ENCODE measurements at regions not wholly inside any gene's neighbourhood (a gene's known extent, or its start where the extent isn't known, plus 50 kb on each side); places are given as distances from the start of the nearest gene placed in this dataset.

DNA sequence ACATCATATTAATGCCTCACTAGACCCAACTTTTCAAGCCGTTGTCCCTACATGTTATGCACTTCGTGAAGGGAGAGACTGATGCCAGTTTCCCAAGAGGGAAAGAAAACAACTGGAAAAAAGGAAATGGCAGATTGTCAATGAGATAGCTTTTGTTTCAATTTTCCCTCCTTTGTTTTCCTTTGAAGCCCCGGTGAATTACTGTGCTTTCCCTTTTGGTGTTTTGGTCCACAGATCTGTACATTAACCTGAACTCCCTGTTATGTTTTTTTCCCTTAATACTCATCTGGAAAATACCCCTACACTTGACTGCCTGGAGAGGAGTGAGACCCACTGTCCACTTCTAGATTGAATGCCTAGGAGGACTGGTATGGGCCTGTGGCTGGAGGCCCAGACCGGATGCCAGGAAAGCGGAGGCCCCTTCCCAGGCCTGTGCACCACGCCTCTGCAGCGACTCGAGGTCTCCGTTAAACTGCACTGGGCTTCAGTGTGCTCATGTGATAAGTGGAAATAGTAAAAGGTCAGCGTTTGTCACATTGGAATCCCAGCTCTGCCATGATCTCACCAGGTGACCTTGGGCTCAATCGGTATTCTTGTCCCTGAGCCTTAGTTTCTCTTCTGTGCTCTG, 106.4 kb downstream of the GATA6 start:
- in situ Hi-C loops (cut with HindIII; ENCODE audit: low pct_unique_long_range_greater_than_20kb, low sequenced_read_pairs) = no loop called here
- DNase-seq (ENCODE audit: low read depth, low spot score) = no peak

DNA sequence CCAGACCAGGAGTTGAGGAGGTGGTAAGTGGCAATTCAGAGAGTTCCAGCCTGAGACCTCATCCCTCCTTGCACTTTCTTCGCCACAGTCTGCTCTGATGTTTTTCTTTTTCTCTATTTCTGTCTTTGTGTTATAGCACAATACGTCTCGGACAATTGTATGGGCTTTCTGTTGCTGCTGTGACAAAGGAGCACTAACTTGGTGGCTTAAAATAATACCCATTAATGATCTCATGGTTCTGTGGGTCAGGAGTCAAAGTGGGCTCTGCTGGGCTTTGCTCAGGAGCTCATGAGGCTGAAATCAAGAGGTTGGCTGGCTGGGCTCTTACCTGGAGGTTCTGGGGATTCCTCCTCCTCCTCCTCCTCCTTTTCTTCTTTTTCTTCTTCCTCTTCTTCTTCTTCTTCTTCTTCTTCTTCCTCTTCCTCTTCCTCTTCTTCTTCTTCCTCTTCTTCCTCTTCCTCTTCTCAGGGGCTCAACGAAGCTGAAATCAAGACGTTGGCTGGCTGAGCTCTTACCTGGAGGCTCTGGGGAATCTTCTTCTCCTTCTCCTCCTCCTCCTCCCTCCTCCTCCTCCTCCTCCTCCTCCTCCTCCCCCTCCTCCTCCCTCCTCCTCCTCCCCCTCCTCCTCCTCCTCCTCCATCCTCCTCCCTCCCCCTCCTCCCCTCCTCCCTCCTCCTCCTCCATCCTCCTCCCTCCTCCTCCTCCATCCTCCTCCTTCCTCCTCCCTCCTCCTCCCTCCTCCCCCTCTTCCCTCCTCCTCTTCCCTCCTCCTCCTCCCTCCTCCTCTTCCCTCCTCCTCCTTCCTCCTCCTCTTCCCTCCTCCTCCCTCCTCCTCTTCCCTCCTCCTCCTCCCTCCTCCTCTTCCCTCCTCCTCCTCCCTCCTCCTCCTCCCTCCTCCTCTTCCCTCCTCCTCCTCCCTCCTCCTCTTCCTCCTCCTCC, 104.0 kb downstream of the GATA6 start:
- in situ Hi-C loops (cut with HindIII; ENCODE audit: low pct_unique_long_range_greater_than_20kb, low sequenced_read_pairs) = no loop called here
- DNase-seq (ENCODE audit: low read depth, low spot score) = no peak

DNA sequence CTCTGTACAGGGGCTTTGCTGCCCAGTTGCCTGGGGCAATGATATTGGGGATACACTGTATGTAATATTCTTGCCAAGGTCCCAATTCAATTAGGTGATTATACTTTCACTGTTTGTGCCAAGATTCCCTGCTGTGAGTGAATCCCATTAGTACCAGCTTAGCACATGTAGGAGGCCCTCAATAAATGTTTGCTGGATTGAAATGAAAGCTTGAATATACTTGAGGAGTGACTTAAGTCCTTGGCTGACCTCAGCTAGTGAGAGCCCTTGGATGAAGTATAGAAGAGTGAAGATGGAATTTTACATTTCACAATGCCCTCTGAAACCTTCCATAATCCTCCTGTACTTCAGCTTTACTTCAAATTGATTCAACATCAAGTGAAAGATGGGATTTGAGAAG, 102.9 kb downstream of the GATA6 start:
- in situ Hi-C loops (cut with HindIII; ENCODE audit: low pct_unique_long_range_greater_than_20kb, low sequenced_read_pairs) = no loop called here
- no peak for DNase-seq (ENCODE audit: low read depth, low spot score)

DNA sequence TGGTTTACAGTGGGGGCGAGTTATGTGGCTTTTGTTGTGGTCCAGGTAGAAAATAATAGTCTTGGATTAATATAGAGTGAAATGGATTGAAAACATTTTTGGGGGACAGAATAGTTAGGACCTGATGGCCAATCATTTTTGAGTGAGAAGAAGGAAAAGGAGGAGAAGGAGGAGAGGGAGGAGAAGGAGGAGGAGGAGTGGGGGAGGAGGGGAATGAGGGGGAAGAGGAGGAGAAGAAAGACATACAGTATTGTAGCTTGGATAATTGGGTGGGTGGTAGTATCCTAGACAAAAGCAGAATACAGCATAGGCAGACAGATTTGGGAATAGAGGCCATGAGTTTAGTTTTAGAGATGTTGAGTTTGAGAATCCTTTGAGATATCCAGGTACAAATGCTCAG, 101.6 kb downstream of the GATA6 start:
- in situ Hi-C loops (cut with HindIII; ENCODE audit: low pct_unique_long_range_greater_than_20kb, low sequenced_read_pairs) = no loop called here
- DNase-seq (ENCODE audit: low read depth, low spot score) = no peak

DNA sequence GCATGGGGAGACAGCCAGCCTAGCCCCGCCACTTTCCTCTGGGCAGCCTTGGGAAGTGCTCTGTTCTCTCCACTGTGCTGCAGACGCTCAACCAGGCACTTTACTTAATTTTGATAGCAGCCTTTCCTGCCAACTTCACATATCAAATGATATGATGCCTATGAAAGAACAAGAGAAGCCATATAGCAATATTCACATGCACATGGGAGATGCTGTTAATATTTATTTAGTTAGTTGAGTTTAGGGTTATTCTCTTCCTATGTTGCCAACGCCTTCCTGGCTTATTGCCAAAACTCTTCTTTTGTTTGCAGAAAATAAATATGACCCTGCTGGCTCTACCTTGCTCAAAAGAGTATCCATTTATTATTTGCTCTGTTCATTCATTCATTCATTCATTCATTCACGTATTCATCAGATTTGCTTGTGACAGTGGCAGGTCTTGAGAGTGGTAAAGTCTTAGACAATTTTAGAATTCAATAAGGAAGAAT, 99.3 kb downstream of the GATA6 start:
- in situ Hi-C loops (cut with HindIII; ENCODE audit: low pct_unique_long_range_greater_than_20kb, low sequenced_read_pairs) = no loop called here
- DNase-seq (ENCODE audit: low read depth, low spot score) = no peak

DNA sequence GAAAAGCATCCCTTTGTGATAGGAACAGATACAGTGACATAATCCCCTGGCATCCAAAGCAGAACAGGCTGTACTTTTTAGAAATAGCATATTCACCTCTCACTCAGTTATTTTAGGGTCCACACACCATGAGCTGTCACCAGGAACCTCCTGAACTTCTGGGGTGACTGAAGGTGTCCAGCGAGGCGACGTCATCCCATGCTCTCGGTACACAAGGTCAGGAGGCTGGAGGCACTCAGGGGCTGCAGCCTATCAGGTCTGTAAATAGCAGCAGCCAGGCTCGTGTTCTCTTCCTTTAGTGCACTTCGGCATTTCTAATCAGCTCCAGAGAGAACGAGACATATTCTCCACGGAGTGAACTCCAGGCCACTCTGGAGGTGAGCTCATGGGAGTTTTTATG, 98.3 kb downstream of the GATA6 start:
- DNase-seq (ENCODE audit: low read depth, low spot score) = no peak
- in situ Hi-C loops (cut with HindIII; ENCODE audit: low pct_unique_long_range_greater_than_20kb, low sequenced_read_pairs) = no loop called here

DNA sequence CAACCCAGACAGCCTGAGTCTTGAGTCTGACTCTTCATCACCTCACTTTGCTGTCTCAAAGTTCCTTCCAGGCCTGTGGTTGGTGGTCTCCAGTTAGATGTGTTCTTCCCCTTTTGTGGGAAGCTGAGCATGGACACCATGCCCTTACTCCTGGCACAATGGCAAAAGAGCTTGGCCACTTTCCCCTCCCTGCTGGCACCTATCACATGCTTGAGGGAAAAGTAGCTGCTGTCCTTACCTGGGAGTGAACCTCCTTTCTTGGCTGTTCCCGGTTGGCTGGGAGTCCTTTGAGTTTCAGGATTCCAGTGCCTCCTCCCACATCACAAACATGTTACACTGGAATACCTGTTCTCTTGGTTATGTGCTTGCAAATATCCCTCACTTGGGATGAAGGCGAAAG, 97.8 kb downstream of the GATA6 start:
- DNase-seq (ENCODE audit: low read depth, low spot score) = no peak
- in situ Hi-C loops (cut with HindIII; ENCODE audit: low pct_unique_long_range_greater_than_20kb, low sequenced_read_pairs) = no loop called here

DNA sequence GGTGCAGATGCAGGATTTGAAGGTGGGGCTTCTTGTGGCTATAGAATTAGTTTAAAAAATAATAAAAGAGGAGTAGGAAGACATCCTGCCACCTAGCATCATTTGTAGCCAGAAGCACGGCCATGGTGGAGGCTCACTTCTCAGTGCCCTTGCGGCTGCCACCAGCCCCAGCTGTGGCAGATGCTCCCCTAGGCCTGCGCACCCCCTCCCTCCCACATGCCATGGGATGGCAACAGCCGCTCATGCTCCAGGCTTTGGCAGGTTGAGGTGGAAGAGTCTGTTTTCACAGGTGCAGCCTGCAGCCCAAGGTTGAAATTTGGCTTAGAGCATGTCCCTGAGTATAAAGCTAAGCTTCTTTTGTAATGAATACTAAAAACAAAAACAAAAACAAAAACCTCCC, 96.4 kb downstream of the GATA6 start:
- in situ Hi-C loops (cut with HindIII; ENCODE audit: low pct_unique_long_range_greater_than_20kb, low sequenced_read_pairs) = no loop called here
- no peak for DNase-seq (ENCODE audit: low read depth, low spot score)

DNA sequence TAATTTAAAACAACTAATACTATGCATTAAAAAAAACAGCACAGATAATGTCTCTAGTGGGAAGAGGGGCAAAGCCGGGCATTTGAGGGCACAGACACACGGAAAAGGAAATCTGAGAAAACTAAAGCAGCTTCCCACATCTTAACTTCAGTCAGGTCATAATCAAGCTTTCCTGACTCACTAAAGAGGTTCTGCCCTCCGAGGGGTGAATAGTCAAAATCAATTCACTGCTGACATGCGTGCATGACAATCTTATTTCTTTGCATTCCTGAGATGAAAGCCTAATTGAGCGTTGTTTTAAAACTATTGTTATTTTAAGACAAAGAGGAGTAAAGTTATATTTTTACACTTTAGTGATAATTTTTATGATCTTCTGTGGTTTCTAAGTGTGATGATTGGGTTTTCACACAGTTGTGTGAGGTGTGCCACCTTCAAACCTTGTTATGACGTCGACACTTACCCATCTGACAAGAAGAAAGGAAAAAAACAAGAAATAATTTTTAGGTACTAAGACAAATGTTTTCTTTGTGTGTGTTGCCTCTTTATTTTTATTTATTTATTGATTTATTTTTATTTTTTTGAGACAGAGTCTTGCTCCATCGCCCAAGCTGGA, 90.9 kb downstream of the GATA6 start:
- in situ Hi-C loops (cut with HindIII; ENCODE audit: low pct_unique_long_range_greater_than_20kb, low sequenced_read_pairs) = no loop called here

DNA sequence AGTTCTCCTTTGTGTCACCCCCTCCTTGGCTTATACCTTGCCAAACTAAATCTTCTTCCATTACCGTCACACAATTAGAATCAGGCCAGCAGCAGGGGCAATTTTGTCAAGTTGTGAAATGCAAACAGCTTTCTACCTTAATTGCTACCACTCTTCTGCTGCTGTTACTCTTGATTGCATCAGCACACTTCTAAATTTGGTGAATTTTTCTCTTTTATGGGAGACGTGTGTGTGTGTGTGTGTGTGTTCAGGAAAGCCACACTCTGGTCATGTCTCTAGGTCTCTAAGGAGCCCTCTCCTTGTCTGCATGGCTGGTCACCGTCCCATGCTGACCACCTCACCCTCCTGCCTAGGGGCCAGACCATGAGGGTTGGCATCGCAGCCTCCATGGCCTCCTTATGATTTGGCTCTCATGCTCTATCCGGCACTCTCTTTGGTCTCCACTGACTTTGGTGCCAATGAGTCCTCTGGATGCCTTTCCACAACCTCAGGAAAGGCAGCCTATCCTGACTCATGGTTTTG, 87.7 kb downstream of the GATA6 start:
- in situ Hi-C loops (cut with HindIII; ENCODE audit: low pct_unique_long_range_greater_than_20kb, low sequenced_read_pairs) = no loop called here
- DNase-seq (ENCODE audit: low read depth, low spot score) = no peak

More for the DNA sequence above, 90.9 kb downstream of the GATA6 start:
- no peak for DNase-seq (ENCODE audit: low read depth, low spot score)

DNA sequence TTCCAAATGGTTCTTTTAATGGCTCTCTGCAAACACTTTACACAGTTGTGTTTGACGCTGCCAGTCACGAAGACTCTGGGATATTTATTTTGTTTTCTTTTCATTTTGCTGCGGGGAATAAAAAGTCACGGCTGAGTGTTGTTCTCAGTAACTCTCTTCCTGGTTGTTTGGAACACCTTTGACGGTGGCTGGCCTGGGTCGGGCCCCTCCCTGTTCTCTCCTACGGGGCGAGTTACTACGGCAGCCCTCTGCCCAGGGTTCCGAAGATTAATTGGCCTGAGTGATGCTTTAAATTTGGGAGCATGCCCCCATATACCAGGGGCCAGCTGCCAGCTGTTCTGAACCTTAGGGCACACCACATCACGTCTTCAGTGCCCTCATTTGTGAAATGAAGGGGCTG, 84.7 kb downstream of the GATA6 start:
- no peak for DNase-seq (ENCODE audit: low read depth, low spot score)
- in situ Hi-C loops (cut with HindIII; ENCODE audit: low pct_unique_long_range_greater_than_20kb, low sequenced_read_pairs) = no loop called here

DNA sequence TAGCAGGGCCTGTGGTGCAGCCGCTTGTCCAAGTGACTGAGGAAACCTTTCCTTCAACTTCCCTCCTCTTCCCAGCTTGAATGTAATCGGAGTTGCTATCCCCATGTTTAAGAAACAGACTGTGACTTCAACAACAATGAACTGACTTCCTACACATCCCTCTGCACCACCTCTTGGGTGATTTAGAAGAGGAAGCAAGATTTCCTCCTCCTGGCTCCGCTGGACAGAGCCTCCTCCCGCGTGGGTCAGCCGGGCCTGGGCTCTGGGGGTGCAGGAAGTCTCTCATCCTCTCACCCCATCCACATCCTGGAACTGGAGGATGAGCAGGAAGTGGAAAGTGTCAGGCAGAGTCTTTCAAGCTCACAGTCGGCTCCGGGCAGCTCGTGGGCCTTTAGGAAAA, 84.3 kb downstream of the GATA6 start:
- DNase-seq (ENCODE audit: low read depth, low spot score) = no peak
- in situ Hi-C loops (cut with HindIII; ENCODE audit: low pct_unique_long_range_greater_than_20kb, low sequenced_read_pairs) = no loop called here

DNA sequence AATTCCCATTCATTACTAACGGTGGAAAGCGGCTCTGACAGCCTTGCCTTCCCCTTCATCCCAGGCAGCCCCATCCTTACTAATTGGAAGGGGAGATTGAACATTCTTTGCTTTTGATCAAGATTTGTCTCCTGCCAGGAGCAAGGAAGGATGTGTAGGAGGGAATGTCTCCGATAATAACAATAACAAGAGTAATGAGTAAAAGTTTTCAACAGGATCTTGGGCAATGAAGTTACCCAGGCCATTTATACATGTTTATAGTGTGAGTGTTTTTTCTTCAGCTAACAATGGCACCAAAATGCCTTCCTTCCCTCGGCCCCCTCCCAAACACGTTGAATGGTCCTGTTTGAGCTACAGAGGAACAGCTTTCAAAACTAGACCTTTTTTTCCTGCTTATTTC, 83.8 kb downstream of the GATA6 start:
- in situ Hi-C loops (cut with HindIII; ENCODE audit: low pct_unique_long_range_greater_than_20kb, low sequenced_read_pairs) = no loop called here
- DNase-seq (ENCODE audit: low read depth, low spot score) = no peak
